GM13977 (cell line): ENCODE measurements at regions not wholly inside any gene's neighbourhood (a gene's known extent, or its start where the extent isn't known, plus 50 kb on each side); places are given as distances from the start of the nearest gene placed in this dataset.

Experiments
- DNase-seq: peaks from one replicate; pipeline ENCODE4 v3.0.0; 2012; ENCODE audit warnings: low spot score
- in situ Hi-C: fragments of 300-500 bp; cut with MboI; formaldehyde crosslinking; loops from one replicate; pipeline ENCODE4 v1.12.0; 2022; ENCODE audit warnings: low sequenced_read_pairs, low pct_unique_long_range_greater_than_20kb, mixed read lengths, inconsistent platforms; ENCODE audit not compliant: unreplicated experiment
- TF ChIP-seq, protein P1 (sequence below): IDR thresholded peaks from 2 replicates; pipeline ENCODE4 v1.5.1; 2012; ENCODE audit warnings: mild to moderate bottlenecking, control low read depth; ENCODE audit not compliant: insufficient read depth; ENCODE audit errors: extremely low read depth, missing control alignments

DNA sequence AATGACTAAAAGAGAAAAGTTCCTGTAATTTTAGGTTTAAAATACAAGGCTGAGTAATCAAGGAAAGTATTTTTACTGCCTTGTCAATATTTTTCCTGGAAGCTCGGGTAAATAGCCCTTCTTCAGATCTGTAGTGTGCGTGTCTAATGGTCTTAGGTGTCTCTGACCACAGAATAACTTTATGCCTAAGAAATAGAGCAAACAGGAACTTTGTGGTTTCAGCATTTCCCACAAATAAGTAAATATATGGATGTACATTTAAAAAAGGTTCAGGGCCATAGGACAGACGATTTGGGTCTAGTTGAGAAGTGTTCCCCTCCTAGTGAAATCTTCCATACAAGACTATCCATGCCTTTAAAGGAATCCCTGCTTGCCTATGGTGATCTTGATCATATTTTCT, 107.0 kb downstream of the ZC3H11B start:
- TF ChIP-seq, protein P1, sequence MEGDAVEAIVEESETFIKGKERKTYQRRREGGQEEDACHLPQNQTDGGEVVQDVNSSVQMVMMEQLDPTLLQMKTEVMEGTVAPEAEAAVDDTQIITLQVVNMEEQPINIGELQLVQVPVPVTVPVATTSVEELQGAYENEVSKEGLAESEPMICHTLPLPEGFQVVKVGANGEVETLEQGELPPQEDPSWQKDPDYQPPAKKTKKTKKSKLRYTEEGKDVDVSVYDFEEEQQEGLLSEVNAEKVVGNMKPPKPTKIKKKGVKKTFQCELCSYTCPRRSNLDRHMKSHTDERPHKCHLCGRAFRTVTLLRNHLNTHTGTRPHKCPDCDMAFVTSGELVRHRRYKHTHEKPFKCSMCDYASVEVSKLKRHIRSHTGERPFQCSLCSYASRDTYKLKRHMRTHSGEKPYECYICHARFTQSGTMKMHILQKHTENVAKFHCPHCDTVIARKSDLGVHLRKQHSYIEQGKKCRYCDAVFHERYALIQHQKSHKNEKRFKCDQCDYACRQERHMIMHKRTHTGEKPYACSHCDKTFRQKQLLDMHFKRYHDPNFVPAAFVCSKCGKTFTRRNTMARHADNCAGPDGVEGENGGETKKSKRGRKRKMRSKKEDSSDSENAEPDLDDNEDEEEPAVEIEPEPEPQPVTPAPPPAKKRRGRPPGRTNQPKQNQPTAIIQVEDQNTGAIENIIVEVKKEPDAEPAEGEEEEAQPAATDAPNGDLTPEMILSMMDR: no peak
- DNase-seq: no peak

DNA sequence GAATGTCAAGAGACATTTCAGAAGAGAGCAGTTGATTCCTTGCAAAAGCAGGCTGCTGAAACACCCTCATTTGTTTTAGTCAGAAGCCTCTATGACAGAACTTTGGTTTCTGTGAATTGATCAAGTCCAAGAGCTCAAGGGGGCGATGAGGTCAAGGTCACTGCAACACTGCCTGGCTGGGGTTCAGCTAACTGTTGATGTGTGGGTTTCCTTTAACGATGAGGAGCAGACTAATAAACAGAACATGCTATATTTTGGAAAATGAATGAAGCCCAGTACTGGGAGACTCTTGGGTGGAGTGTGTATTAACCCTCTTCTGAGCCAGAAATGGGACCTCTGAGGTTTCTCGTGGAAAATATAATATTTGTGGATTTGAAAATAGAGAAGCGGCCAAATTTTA, 109.3 kb downstream of the ZC3H11B start:
- TF ChIP-seq, protein P1: no peak
- in situ Hi-C loops: no loop called here
- no peak for DNase-seq

More for the DNA sequence above, 107.0 kb downstream of the ZC3H11B start:
- in situ Hi-C loops: no loop called here

DNA sequence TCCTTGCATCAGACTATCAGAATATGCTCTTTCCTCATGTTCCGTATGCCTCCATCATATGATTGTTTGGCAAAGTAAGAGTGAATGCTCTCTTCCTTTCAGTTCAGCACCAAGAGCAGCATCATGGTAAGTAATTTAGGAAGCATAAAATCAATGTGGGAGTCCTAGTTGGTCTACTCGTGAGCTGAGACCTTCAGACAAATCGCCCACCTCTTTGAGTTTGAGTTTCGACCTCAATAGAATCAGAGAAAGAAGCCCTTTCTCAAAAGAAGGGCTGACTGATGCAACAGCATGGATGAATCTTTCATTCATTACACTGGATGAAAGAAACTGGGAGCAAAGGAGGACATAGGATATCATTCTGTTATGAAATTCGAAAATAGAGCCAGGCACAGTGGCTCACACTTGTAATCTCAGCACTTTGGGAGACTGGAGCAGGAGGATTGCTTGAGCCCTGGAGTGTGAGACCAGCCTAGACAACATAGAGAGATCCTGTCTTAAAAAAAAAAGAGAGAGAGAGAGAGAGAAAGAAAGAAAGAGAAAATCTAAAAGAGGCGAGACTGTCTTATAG, 112.5 kb downstream of the ZC3H11B start:
- DNase-seq: no peak
- TF ChIP-seq, protein P1: no peak
- in situ Hi-C loops: no loop called here

DNA sequence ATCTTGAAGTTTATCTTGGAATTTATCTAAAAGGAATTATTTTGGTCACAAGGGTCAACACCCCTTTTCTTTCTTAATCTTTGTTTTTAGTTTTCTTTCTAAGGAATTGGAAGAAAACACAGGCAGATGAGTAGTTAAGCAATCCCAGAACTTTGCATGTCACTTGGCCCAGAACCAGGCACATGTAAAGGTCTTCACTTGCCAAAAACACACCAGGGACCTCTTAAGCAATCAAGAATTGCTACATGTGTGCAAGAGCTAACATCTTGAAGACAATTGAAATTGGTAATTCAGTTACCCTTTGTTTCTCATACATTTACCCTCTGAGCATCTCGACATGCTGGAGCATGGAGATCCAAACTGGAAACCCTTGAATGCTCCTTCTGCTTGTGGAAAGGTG, 114.2 kb downstream of the ZC3H11B start:
- in situ Hi-C loops: no loop called here
- no peak for DNase-seq
- TF ChIP-seq, protein P1: no peak

DNA sequence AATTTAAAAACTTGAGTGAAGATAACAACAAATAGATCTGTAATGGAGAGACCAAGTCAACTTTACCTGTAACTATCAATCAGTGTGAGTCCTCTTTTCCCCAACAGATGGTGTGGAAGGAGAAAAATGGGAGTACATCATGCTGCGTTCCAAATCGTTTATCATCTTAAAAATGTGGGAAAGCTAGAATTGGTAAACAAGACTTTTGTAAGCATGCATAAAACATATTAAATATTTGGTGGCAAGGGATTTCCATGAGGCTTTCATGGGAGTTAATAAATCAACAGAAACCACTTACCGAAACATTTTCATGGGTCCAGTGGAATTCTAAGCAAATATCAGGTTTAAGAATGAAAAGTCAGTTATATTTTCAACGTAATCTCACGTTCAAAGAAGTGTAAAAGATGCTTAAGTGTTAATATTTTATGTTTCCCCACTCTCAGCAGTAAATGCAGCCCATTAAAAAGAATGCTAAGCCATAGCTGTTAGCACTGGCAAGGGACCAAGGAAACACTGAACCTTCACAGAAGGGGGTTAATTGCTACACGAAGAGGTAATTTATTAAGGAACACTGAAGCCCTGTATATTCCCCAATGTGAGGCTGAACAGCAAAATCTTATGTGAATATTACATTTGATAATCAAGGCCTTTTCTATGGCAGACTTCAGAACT, 117.0 kb downstream of the ZC3H11B start:
- no peak for DNase-seq
- TF ChIP-seq, protein P1: no peak
- in situ Hi-C loops: no loop called here

DNA sequence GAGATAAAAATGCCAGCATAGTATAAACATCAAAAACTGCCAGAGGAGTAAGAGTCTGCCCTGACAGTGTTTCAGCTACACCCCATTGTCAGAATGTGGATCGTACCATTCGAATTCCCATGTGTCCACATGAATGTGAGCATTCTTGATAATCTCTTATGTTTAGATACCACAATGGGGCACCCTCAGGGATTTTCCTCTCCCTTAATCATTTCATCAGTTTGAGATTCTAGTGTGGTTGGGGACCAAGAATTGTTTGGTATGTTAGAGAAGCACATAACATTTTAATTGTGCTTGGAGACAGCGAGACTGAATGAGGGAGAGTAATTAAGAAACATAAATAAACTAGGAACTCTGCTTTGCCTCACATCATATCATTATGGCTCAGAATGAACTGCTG, 120.2 kb downstream of the ZC3H11B start:
- in situ Hi-C loops: no loop called here
- no peak for DNase-seq
- TF ChIP-seq, protein P1: no peak
